SK-N-MC (cell line): ENCODE measurements at regions not wholly inside any gene's neighbourhood (a gene's known extent, or its start where the extent isn't known, plus 50 kb on each side); places are given as distances from the start of the nearest gene placed in this dataset.

Experiments used
- EZH2 ChIP-seq: fragments of 200-600 bp; sonication (generic); IDR thresholded peaks from one replicate; pipeline ENCODE4 v1.6.1; 2017; ENCODE audit warnings: antibody characterized with exemption
- POLR2AphosphoS5 ChIP-seq: IDR thresholded peaks from 2 replicates; pipeline ENCODE4 v1.6.1; 2012; ENCODE audit warnings: mild to moderate bottlenecking, low read depth, low read length, borderline replicate concordance

- TF ChIP-seq EZH2: no peak
- TF ChIP-seq POLR2AphosphoS5: no peak
These were observed 305.3 kb downstream of the ETS1 start for GRCh38 chr11:128282053-128282452.
